Liver (tissue), 8 donors: ENCODE measurements at regions not wholly inside any gene's neighbourhood (a gene's known extent, or its start where the extent isn't known, plus 50 kb on each side); places are given as distances from the start of the nearest gene placed in this dataset.

Experiments
- DNase-seq: peaks from one replicate; pipeline ENCODE4 v3.0.0-alpha.2; 2017; ENCODE audit warnings: low spot score
- H3K27ac ChIP-seq, 2 donors: one replicate each; pipeline ENCODE4 v1.7.0; 2013; ENCODE audit warnings: inconsistent platforms in 2 of 2, low read length in 2 of 2, control low read depth in 1 of 2, low read depth in 1 of 2, mild to moderate bottlenecking in 1 of 2
- H3K27me3 ChIP-seq, 4 donors: one replicate each; pipeline versions ENCODE4 v1.6.1 to v1.7.0; 2013; ENCODE audit warnings: low read length in 3 of 4, inconsistent platforms in 1 of 4, mild to moderate bottlenecking in 1 of 4, moderate library complexity in 1 of 4; ENCODE audit not compliant: control insufficient read depth in 4 of 4, insufficient read depth in 4 of 4
- H3K36me3 ChIP-seq, 4 donors: one replicate each; pipeline versions ENCODE4 v1.6.1 to v1.7.0; 2013; ENCODE audit warnings: low read length in 3 of 4, mild to moderate bottlenecking in 3 of 4, low read depth in 1 of 4, moderate library complexity in 1 of 4; ENCODE audit not compliant: control insufficient read depth in 4 of 4, insufficient read depth in 3 of 4
- H3K4me1 ChIP-seq, 4 donors: one replicate each; pipeline versions ENCODE4 v1.6.1 to v1.7.0; 2013; ENCODE audit warnings: low read length in 3 of 4, mild to moderate bottlenecking in 3 of 4, moderate library complexity in 1 of 4; ENCODE audit not compliant: control insufficient read depth in 4 of 4, insufficient read depth in 4 of 4
- H3K4me3 ChIP-seq, 3 donors: one replicate each; pipeline versions ENCODE4 v1.6.1 to v1.7.0; 2013; ENCODE audit warnings: low read length in 3 of 3, control low read depth in 1 of 3, low read depth in 1 of 3, mild to moderate bottlenecking in 1 of 3
- H3K9ac ChIP-seq, 2 donors: one replicate each; pipeline ENCODE4 v1.7.0; 2013; ENCODE audit warnings: low read length in 2 of 2, mild to moderate bottlenecking in 2 of 2, moderate library complexity in 2 of 2, control low read depth in 1 of 2, low read depth in 1 of 2
- H3K9me3 ChIP-seq, 4 donors: one replicate each; pipeline versions ENCODE4 v1.6.1 to v1.7.0; 2013; ENCODE audit warnings: low read length in 3 of 4; ENCODE audit not compliant: control insufficient read depth in 4 of 4
- ATF3 ChIP-seq: IDR thresholded peaks from 2 replicates; pipeline ENCODE4 v1.6.1; 2016; ENCODE audit warnings: antibody characterized with exemption
- CTCF ChIP-seq: fragments of 150-350 bp; IDR thresholded peaks from 2 replicates; pipeline ENCODE4 v1.5.1; 2017; ENCODE audit warnings: improper control_type of control experiment, low read depth, low read length; ENCODE audit not compliant: missing input control
- EGR1 ChIP-seq, 2 donors: IDR thresholded peaks; 2 replicates each; pipeline ENCODE4 v1.6.1; 2016 to 2018; ENCODE audit warnings: antibody characterized with exemption in 2 of 2, low read depth in 2 of 2
- FOXA1 ChIP-seq: IDR thresholded peaks from 2 replicates; pipeline ENCODE4 v1.6.1; 2016; ENCODE audit warnings: antibody characterized with exemption
- FOXA2 ChIP-seq: IDR thresholded peaks from 2 replicates; pipeline ENCODE4 v1.6.1; 2016; ENCODE audit warnings: antibody characterized with exemption
- GABPA ChIP-seq, 2 donors: IDR thresholded peaks in 1 of 2; conservative IDR thresholded peaks in 1 of 2; 2 replicates each; pipeline ENCODE4 v1.6.1; 2016; ENCODE audit warnings: antibody characterized with exemption in 2 of 2, mild to moderate bottlenecking in 1 of 2, moderate library complexity in 1 of 2
- HNF4A ChIP-seq, 2 donors: conservative IDR thresholded peaks; 2 replicates each; pipeline ENCODE4 v1.6.1; 2016; ENCODE audit warnings: antibody characterized with exemption in 2 of 2, mild to moderate bottlenecking in 2 of 2
- HNF4G ChIP-seq: IDR thresholded peaks from 2 replicates; pipeline ENCODE4 v1.6.1; 2016; ENCODE audit warnings: antibody characterized with exemption
- JUND ChIP-seq, 2 donors: IDR thresholded peaks; 2 replicates each; pipeline ENCODE4 v1.6.1; 2016; ENCODE audit warnings: antibody characterized with exemption in 2 of 2
- MAX ChIP-seq: IDR thresholded peaks from 2 replicates; pipeline ENCODE4 v1.6.1; 2016; ENCODE audit warnings: antibody characterized with exemption
- NR2F2 ChIP-seq: IDR thresholded peaks from 2 replicates; pipeline ENCODE4 v1.6.1; 2016; ENCODE audit warnings: antibody characterized with exemption
- RAD21 ChIP-seq, 2 donors: IDR thresholded peaks; 2 replicates each; pipeline ENCODE4 v1.6.1; 2016; ENCODE audit warnings: antibody characterized with exemption in 2 of 2, mild to moderate bottlenecking in 2 of 2
- REST ChIP-seq: IDR thresholded peaks from 2 replicates; pipeline ENCODE4 v1.6.1; 2016; ENCODE audit warnings: antibody characterized with exemption, mild to moderate bottlenecking
- RXRA ChIP-seq, 2 donors: IDR thresholded peaks; 2 replicates each; pipeline ENCODE4 v1.6.1; 2017 to 2018; ENCODE audit warnings: antibody characterized with exemption in 2 of 2, mild to moderate bottlenecking in 1 of 2
- SP1 ChIP-seq: IDR thresholded peaks from 2 replicates; pipeline ENCODE4 v1.6.1; 2018; ENCODE audit warnings: antibody characterized with exemption, mild to moderate bottlenecking
- TAF1 ChIP-seq: conservative IDR thresholded peaks from 2 replicates; pipeline ENCODE4 v1.6.1; 2016; ENCODE audit warnings: antibody characterized with exemption, mild to moderate bottlenecking
- YY1 ChIP-seq: IDR thresholded peaks from 2 replicates; pipeline ENCODE4 v1.6.1; 2016; ENCODE audit warnings: antibody characterized with exemption, mild to moderate bottlenecking
- ZBTB33 ChIP-seq: IDR thresholded peaks from 2 replicates; pipeline ENCODE4 v1.6.1; 2016; ENCODE audit warnings: antibody characterized with exemption
- WGBS: extraction: QIAGEN DNeasy Blood & Tissue Kit; methylation state at CpG from one replicate; pipeline ENCODE4 v1.1.7; 2013; 5-methylcytosine and 5-hydroxymethylcytosine counted together
- donor health status: healthy.
- donor health status: healthy.
- donor health status: healthy.
- donor health status: healthy.
- donor health status: healthy.

- Histone ChIP-seq H3K9me3 (peaks cover 0 to 2% (median 0%) of the 10 kb centered on the region in 4 donors), H3K27me3 (no peaks in the 10 kb centered on the region), H3K4me1 (peaks cover 0 to 2% (median 0%) of the 10 kb centered on the region in 4 donors), H3K9ac (no peak overlapping the region), H3K4me3 (no peak overlapping the region), H3K27ac (no peak overlapping the region), H3K36me3 (no peaks in the 10 kb centered on the region)
- 74% methylated on average over 2 of the region's 2 CpGs for WGBS
- DNase-seq, result no peak
- no peak for TF ChIP-seq HNF4G
- peak; percentile 51 for TF ChIP-seq SP1
- TF ChIP-seq CTCF, result no peak
- TF ChIP-seq TAF1, result no peak
- peak; percentile 31 to 47 for TF ChIP-seq RXRA (IDR thresholded peaks at IDR 0.05)
- no peak for TF ChIP-seq MAX
- peak; percentile 40 for TF ChIP-seq NR2F2
- TF ChIP-seq GABPA (IDR thresholded peaks at IDR 0.05 in 1 of 2, conservative IDR thresholded peaks at IDR 0.05 in 1 of 2), result no peak
- TF ChIP-seq ZBTB33, result no peak
- no peak for TF ChIP-seq FOXA1
- TF ChIP-seq FOXA2, result no peak
- TF ChIP-seq RAD21 (IDR thresholded peaks at IDR 0.05), result no peak
- no peak for TF ChIP-seq JUND (IDR thresholded peaks at IDR 0.05)
- TF ChIP-seq HNF4A (conservative IDR thresholded peaks at IDR 0.05), result no peak
- no peak for TF ChIP-seq REST
- no peak for TF ChIP-seq YY1
- no peak for TF ChIP-seq EGR1 (IDR thresholded peaks at IDR 0.05; ENCODE audit: low read depth in 2 of 2)
- TF ChIP-seq ATF3, result no peak
These were observed 379.5 kb downstream of the SH3GL2 start for GRCh38 chr9:17958363-17958762.
